SJCRH30 (cell line): ENCODE measurements at regions not wholly inside any gene's neighbourhood (a gene's known extent, or its start where the extent isn't known, plus 50 kb on each side); places are given as distances from the start of the nearest gene placed in this dataset.
"Not testable (repeated sequence)": the region's sequence is repeated elsewhere in the genome, so short reads cannot be mapped to it uniquely, and the experiment has no call there.

ENCODE experiments used
- DNase-seq, 2 experiments: peaks; one replicate each; pipeline ENCODE4 v3.0.0-alpha.2; 2015 to 2020
- H3K27ac ChIP-seq: fragments of 250-450 bp; sonication (Bioruptor Pico); 2 replicates; pipeline ENCODE4 v1.5.1; 2020; ENCODE audit warnings: mild to moderate bottlenecking, moderate library complexity
- H3K27me3 ChIP-seq: fragments of 250-450 bp; sonication (Bioruptor Pico); 2 replicates; pipeline ENCODE4 v1.5.1; 2020; ENCODE audit warnings: mild to moderate bottlenecking, moderate library complexity
- H3K36me3 ChIP-seq: fragments of 250-450 bp; sonication (Bioruptor Pico); 2 replicates; pipeline ENCODE4 v1.5.1; 2020; ENCODE audit warnings: mild to moderate bottlenecking, moderate library complexity
- H3K4me1 ChIP-seq: fragments of 250-450 bp; sonication (Bioruptor Pico); 2 replicates; pipeline ENCODE4 v1.5.1; 2020; ENCODE audit warnings: mild to moderate bottlenecking, moderate library complexity
- H3K4me3 ChIP-seq: fragments of 250-450 bp; sonication (Bioruptor Pico); 2 replicates; pipeline ENCODE4 v1.5.1; 2020; ENCODE audit warnings: mild to moderate bottlenecking, moderate library complexity
- H3K9me3 ChIP-seq: fragments of 250-450 bp; sonication (Bioruptor Pico); replicated peaks from 2 replicates; pipeline ENCODE4 v1.5.1; 2020; ENCODE audit warnings: mild to moderate bottlenecking, moderate library complexity

GRCh38 chr1:83315446-83315845 lies 683.5 kb downstream of the TTLL7 start:
- not testable (repeated sequence) for H3K9me3 ChIP-seq, H3K36me3 ChIP-seq, H3K27ac ChIP-seq, H3K27me3 ChIP-seq, H3K4me3 ChIP-seq, H3K4me1 ChIP-seq, DNase-seq

GRCh38 chr1:83310161-83310560 lies 688.8 kb downstream of the TTLL7 start:
- H3K36me3 ChIP-seq, H3K4me1 ChIP-seq, DNase-seq, H3K9me3 ChIP-seq, H3K27me3 ChIP-seq, H3K4me3 ChIP-seq, H3K27ac ChIP-seq: not testable (repeated sequence)

DNA sequence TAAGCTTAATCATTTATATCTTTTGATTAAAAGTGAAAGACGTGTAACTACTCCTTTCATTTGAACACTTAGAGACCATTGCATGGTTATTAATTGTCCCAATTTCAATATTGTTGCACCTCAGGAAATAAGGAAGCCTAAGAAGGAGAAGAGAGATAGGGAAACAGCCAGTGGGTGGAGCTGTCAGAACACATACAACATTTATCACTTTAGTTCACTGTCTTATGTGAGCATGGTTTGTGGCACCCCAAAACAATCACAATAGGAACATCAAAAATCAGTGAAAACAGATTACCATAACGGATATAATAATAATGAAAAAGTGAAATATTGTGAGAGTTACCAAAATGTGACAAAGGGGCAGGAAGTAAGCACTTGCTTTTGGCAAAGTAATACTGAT lies 689.9 kb downstream of the TTLL7 start:
- H3K4me3 ChIP-seq, H3K4me1 ChIP-seq, H3K27me3 ChIP-seq, H3K9me3 ChIP-seq, H3K27ac ChIP-seq, DNase-seq, H3K36me3 ChIP-seq: not testable (repeated sequence)

DNA sequence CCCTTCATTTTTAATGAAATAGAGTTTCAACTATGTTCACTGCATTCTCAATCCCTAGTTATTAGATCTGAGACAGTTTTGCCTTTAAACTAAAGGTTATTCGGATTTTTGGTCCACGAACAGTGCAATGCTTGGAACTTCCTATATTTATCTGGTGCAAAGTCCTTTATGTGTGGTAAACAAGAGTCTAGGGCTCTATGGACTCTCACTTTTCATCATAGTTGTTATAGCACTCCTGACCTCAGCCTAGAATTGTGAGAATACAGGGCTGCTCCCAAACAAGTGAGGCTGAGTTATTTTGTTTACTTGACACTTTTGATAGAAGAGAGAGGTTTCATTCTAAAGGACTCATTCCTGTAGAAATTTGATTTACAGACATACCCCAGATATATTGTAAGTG lies 692.1 kb downstream of the TTLL7 start:
- DNase-seq, H3K36me3 ChIP-seq, H3K27me3 ChIP-seq, H3K4me1 ChIP-seq, H3K9me3 ChIP-seq, H3K27ac ChIP-seq, H3K4me3 ChIP-seq: not testable (repeated sequence)

DNA sequence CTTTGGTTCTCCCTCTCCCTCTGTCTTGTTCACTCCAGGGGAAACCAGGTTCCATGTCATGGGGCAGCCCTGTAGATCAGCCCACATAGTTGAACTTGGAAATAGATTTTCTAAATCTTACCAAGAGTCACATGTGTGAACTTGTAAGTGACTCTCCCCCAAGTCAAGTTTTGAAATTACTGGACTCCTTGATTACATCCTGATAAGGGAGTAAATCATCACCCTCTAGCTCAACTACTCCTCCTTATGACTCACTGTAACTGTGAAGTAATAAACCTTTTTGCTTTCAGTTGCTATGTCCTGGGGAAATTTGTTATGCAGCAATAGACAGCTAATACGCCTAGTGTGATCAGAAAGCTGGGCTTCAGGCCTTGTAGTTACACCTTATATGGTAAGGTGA lies 703.3 kb downstream of the TTLL7 start:
- H3K4me3 ChIP-seq, H3K4me1 ChIP-seq, H3K36me3 ChIP-seq, H3K9me3 ChIP-seq, H3K27me3 ChIP-seq, H3K27ac ChIP-seq, DNase-seq: not testable (repeated sequence)

DNA sequence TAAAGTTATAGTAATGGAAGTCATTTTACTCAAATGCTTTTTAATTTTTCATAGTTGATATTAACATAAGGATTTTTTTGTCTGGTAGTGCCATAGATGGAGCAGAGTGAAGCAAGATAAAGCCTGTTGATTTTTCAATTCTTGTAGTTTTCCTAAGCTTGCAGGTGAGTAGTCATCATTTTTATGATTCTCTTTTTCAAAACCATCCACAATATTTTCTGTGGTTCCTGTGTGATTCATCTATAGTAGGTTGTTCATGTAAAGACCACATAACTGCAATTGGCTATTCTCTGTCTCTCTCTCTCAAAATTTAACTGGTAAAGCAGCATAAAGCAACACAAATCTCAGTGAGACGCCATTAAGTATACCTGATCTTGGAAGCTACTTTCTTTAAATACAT lies 711.5 kb downstream of the TTLL7 start:
- DNase-seq, H3K27me3 ChIP-seq, H3K4me3 ChIP-seq, H3K36me3 ChIP-seq, H3K4me1 ChIP-seq, H3K27ac ChIP-seq, H3K9me3 ChIP-seq: not testable (repeated sequence)

- DNase-seq, H3K9me3 ChIP-seq, H3K27me3 ChIP-seq, H3K4me3 ChIP-seq, H3K27ac ChIP-seq, H3K4me1 ChIP-seq, H3K36me3 ChIP-seq: not testable (repeated sequence)
Measured at GRCh38 chr1:83274656-83275055, 724.3 kb downstream of the TTLL7 start.

- DNase-seq, H3K4me3 ChIP-seq, H3K9me3 ChIP-seq, H3K27ac ChIP-seq, H3K27me3 ChIP-seq, H3K4me1 ChIP-seq, H3K36me3 ChIP-seq: not testable (repeated sequence)
Measured at GRCh38 chr1:83272484-83272883, 726.4 kb downstream of the TTLL7 start.

DNA sequence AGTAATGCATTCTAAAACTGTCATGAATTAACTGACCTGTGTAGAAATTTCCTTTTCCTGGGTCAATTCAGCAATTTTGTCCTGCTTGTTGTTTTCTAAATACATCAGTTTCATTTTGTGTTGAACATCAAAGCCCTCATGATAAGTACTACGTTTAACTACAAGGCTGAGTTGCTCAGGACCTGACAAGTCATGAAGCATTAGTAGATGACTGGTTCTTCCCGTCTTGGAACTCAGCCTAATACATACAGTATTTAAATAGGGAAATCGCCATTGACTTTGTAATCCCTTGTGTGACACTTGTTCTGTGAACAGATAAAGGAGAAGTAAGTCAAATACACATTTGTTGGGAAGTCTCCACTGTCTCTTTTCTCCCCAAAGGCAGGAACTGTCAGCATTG lies 727.1 kb downstream of the TTLL7 start:
- not testable (repeated sequence) for H3K9me3 ChIP-seq, H3K27me3 ChIP-seq, DNase-seq, H3K36me3 ChIP-seq, H3K4me1 ChIP-seq, H3K27ac ChIP-seq, H3K4me3 ChIP-seq

DNA sequence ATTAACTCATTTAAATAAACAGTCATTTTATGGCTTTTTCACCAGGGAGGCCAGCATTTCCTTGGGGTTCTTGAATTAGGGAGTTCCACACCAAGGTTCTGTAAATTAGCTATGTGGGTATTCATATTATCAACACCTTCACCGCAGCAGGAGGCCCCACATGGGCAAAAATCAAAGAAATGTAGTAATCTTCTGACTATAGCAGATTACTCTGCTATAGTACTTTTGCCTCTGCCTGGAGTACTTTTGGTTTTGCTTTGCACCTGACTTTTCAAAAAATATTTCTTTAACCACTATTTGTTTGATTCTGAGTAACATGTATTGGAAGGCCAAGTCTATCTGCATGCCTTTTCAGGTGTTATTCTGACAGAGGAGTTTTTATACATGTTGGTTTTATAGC lies 728.1 kb downstream of the TTLL7 start:
- not testable (repeated sequence) for H3K4me1 ChIP-seq, H3K9me3 ChIP-seq, H3K36me3 ChIP-seq, DNase-seq, H3K27me3 ChIP-seq, H3K27ac ChIP-seq, H3K4me3 ChIP-seq

GRCh38 chr1:83263808-83264207 lies 735.1 kb downstream of the TTLL7 start:
- DNase-seq, H3K9me3 ChIP-seq, H3K4me3 ChIP-seq, H3K27ac ChIP-seq, H3K36me3 ChIP-seq, H3K4me1 ChIP-seq, H3K27me3 ChIP-seq: not testable (repeated sequence)

DNA sequence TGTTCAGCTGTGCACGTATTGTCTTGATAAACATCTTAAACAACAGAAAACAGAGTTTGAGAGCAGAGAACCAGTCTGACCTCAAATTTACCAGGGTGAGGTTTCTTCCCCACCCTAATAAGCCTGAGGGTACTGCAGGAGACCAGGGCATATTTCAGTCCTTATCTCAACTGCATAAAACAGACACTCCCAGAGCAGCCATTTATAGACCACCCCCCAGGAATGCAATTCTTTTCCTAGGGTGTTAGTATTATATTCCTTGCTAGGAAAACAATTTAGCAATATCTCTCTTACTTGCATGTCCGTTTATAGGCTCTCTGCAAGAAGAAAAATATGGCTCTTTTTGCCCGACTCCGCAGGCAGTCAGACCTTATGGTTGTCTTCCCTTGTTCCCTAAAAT lies 747.2 kb downstream of the TTLL7 start:
- H3K4me3 ChIP-seq, H3K36me3 ChIP-seq, H3K27me3 ChIP-seq, H3K27ac ChIP-seq, H3K4me1 ChIP-seq, H3K9me3 ChIP-seq: not testable (repeated sequence)
- DNase-seq: peak; percentile 4 to 7

GRCh38 chr1:83246780-83247179 lies 752.2 kb downstream of the TTLL7 start:
- not testable (repeated sequence) for H3K4me3 ChIP-seq, H3K27ac ChIP-seq, H3K4me1 ChIP-seq, H3K9me3 ChIP-seq, H3K27me3 ChIP-seq, H3K36me3 ChIP-seq
- peak; percentile 57 to 67 for DNase-seq

GRCh38 chr1:83244832-83245231 lies 754.1 kb downstream of the TTLL7 start:
- H3K9me3 ChIP-seq, DNase-seq, H3K4me1 ChIP-seq, H3K4me3 ChIP-seq, H3K27me3 ChIP-seq, H3K36me3 ChIP-seq, H3K27ac ChIP-seq: not testable (repeated sequence)

GRCh38 chr1:83239568-83239967 lies 759.4 kb downstream of the TTLL7 start:
- H3K4me3 ChIP-seq, H3K4me1 ChIP-seq: not testable (repeated sequence)

DNA sequence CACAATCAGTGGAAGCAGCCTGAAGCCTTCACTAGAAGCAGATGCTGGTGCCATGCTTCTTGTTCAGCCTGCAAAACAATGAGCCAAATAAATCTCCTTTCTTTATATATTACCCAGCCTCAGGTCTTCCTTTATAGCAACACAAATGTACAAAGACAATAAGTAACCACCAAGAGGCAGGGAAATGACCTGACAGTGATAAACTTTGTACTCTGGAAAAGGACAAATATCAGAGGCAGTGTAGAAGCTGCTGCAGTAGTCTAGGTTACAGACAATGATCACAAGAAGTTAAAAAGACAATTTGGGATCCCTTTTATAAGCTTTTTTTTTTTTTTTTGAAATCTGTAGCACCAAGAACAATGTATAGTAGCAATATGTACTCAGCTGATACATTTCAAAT lies 760.3 kb downstream of the TTLL7 start:
- not testable (repeated sequence) for H3K4me1 ChIP-seq, H3K9me3 ChIP-seq, H3K27me3 ChIP-seq, DNase-seq, H3K27ac ChIP-seq, H3K4me3 ChIP-seq, H3K36me3 ChIP-seq

More at GRCh38 chr1:83239568-83239967, 759.4 kb downstream of the TTLL7 start:
- not testable (repeated sequence) for H3K27ac ChIP-seq, H3K9me3 ChIP-seq, H3K36me3 ChIP-seq, DNase-seq, H3K27me3 ChIP-seq

- H3K27ac ChIP-seq, H3K36me3 ChIP-seq, H3K4me3 ChIP-seq, H3K4me1 ChIP-seq, H3K27me3 ChIP-seq, H3K9me3 ChIP-seq, DNase-seq: not testable (repeated sequence)
Measured at GRCh38 chr1:83219788-83220187, 779.1 kb downstream of the TTLL7 start.
